T-cell (primary cell): ENCODE measurements at regions not wholly inside any gene's neighbourhood (a gene's known extent, or its start where the extent isn't known, plus 50 kb on each side); places are given as distances from the start of the nearest gene placed in this dataset.
"Not testable (repeated sequence)": the region's sequence is repeated elsewhere in the genome, so short reads cannot be mapped to it uniquely, and the experiment has no call there.

Experiments
- ATAC-seq, 4 experiments: fragments of 200-7000 bp in 3 of 4; fragments of 150-1000 bp in 1 of 4; cut with Tn5 transposase; replicated peaks in 1 of 4; 1 replicate in 3 of 4; 2 replicates in 1 of 4; pipeline ENCODE4 v1.10.0; 2021; ENCODE audit warnings: moderate library complexity in 3 of 4, mild to moderate bottlenecking in 2 of 4, moderate number of reproducible peaks in 1 of 4
- CTCF ChIA-PET, 2 donors: fragments of 300-600 bp; sonication (Branson Sonifier 250); formaldehyde crosslinking; loops; one replicate each; lab custom pipeline; 2022; ENCODE audit warnings: antibody characterized with exemption in 2 of 2; lab: Charles Lee
- POLR2A ChIA-PET, 2 donors: fragments of 300-600 bp; sonication (Branson Sonifier 250); formaldehyde crosslinking; loops; one replicate each; lab custom pipeline; 2022; ENCODE audit warnings: antibody characterized with exemption in 2 of 2; lab: Charles Lee
- DNase-seq, 35 experiments: peaks; one replicate each; pipeline versions ENCODE4 v3.0.0 to v3.0.0-alpha.2; 2013 to 2023
- H3K27ac ChIP-seq: one replicate; pipeline ENCODE4 v1.5.1; 2013; ENCODE audit warnings: low read length
- H3K27me3 ChIP-seq, 2 experiments: replicated peaks in 1 of 2; 1 replicate in 1 of 2; 2 replicates in 1 of 2; pipeline versions ENCODE4 v1.6.1 to v1.7.0; 2013; ENCODE audit warnings: low read length in 1 of 2, mixed read lengths in 1 of 2; ENCODE audit not compliant: control insufficient read depth in 2 of 2, insufficient read depth in 2 of 2; ENCODE audit errors: extremely low read depth in 1 of 2
- H3K36me3 ChIP-seq, 2 donors: 1 replicate in 1 of 2; 2 replicates in 1 of 2; pipeline versions ENCODE4 v1.6.1 to v1.7.0; 2013; ENCODE audit warnings: low read length in 1 of 2; ENCODE audit not compliant: control insufficient read depth in 2 of 2, insufficient read depth in 1 of 2; ENCODE audit errors: extremely low read depth in 1 of 2
- H3K4me1 ChIP-seq, 2 experiments: 1 replicate in 1 of 2; 2 replicates in 1 of 2; pipeline versions ENCODE4 v1.6.1 to v1.7.0; 2013; ENCODE audit warnings: low read length in 2 of 2, mixed read lengths in 1 of 2; ENCODE audit not compliant: insufficient read depth in 2 of 2, control insufficient read depth in 1 of 2; ENCODE audit errors: extremely low read depth in 1 of 2
- H3K4me3 ChIP-seq, 2 donors: 1 replicate in 1 of 2; 2 replicates in 1 of 2; pipeline versions ENCODE4 v1.5.1 to v1.7.0; 2013; ENCODE audit warnings: mild to moderate bottlenecking in 2 of 2, low read length in 1 of 2, moderate library complexity in 1 of 2; ENCODE audit not compliant: control insufficient read depth in 1 of 2; ENCODE audit errors: extremely low read depth in 1 of 2
- H3K9me3 ChIP-seq: 2 replicates; pipeline ENCODE4 v1.7.0; 2013
- H3K27ac Mint-ChIP-seq, 2 donors: one replicate each; pipeline ENCODE4 v1.8.0; 2020 to 2021; ENCODE audit warnings: mild to moderate bottlenecking in 2 of 2, mixed read lengths in 2 of 2
- H3K27me3 Mint-ChIP-seq, 2 donors: one replicate each; pipeline ENCODE4 v1.8.0; 2021 to 2022; ENCODE audit warnings: mixed read lengths in 2 of 2
- H3K36me3 Mint-ChIP-seq: one replicate; pipeline ENCODE4 v1.8.0; 2021; ENCODE audit warnings: mixed read lengths
- H3K4me1 Mint-ChIP-seq, 3 donors: one replicate each; pipeline ENCODE4 v1.8.0; 2020 to 2022; ENCODE audit warnings: mixed read lengths in 3 of 3, mild to moderate bottlenecking in 1 of 3
- H3K4me3 Mint-ChIP-seq, 3 donors: one replicate each; pipeline ENCODE4 v1.8.0; 2020 to 2022; ENCODE audit warnings: mild to moderate bottlenecking in 3 of 3, mixed read lengths in 3 of 3, moderate library complexity in 3 of 3
- H3K9me3 Mint-ChIP-seq, 3 donors: one replicate each; pipeline ENCODE4 v1.8.0; 2020 to 2022; ENCODE audit warnings: mixed read lengths in 3 of 3
- WGBS: methylation state at CpG from one replicate; pipeline ENCODE4 v1.1.5; 2013; ENCODE audit warnings: missing lambda C conversion rate; ENCODE audit not compliant: insufficient coverage; 5-methylcytosine and 5-hydroxymethylcytosine counted together

DNA sequence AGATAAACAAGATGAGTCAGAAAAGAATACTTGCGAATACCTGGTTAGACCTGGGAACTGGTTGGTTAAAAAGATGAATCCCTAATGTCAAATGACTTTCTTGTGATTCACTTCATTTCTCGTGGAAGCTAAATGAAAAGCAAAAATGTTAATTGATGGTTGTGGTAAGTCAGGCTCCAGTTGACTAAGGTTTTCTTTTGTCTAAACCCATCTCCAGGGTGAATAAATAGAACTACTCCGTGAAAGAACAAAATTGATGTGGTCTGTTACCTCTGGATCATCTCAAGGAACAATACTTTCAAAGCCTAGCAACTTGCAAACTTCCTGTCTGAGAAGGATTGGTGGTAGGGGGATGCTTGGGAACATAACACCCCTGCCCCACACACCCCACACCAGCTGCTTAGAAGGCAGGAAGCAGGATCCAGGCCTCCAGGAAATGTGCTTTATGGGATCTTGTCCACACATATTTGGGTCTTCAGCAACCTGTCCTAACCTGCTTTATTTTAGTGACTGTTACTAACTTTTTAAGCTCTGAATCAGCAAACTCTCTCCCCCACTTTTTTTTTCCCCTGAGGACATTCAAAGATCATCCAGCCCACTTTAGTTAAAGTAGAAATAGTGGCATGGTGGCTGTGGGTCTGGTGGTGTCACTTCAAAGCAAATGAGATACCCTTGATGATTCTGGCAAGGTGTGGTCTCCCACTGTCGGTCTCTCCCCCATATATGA lies 60.4 kb upstream of the PTHLH start:
- no peak overlapping the region for H3K4me3 Mint-ChIP-seq
- Histone ChIP-seq H3K36me3 (no peaks in the 10 kb centered on the region), H3K4me3 (no peak overlapping the region), H3K27ac (no peak overlapping the region), H3K9me3 (no peaks in the 10 kb centered on the region), H3K27me3 (no peaks in the 10 kb centered on the region), H3K4me1 (no peaks in the 10 kb centered on the region)
- no peaks in the 10 kb centered on the region for H3K9me3 Mint-ChIP-seq
- no peak overlapping the region for H3K27ac Mint-ChIP-seq
- POLR2A ChIA-PET = no interaction called here
- H3K36me3 Mint-ChIP-seq = no peaks in the 10 kb centered on the region
- ATAC-seq (no peak), DNase-seq (no peak)
- no peaks in the 10 kb centered on the region for H3K27me3 Mint-ChIP-seq
- no CpG with 5 or more reads among the region's 4 CpGs for WGBS
- H3K4me1 Mint-ChIP-seq = no peaks in the 10 kb centered on the region
- CTCF ChIA-PET = no interaction called here

DNA sequence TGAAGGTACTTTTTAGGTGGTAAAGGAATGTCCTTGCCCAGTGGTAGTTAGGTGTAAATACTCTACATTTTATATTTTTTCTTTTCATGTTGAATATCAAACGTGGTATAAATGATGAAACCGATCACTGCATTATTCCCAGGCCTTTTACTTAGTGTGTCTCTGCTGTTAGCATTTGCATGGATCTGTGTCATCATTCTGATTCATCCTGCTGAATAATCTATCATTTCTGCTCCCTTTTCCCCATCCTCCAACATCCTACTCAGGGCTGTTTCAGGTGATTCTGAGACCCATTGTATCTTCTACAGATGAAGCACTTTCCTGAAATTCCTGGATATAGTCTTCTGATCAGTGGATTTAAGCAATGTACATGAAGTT lies 61.0 kb upstream of the PTHLH start:
- WGBS = no CpG with 5 or more reads among the region's 2 CpGs

DNA sequence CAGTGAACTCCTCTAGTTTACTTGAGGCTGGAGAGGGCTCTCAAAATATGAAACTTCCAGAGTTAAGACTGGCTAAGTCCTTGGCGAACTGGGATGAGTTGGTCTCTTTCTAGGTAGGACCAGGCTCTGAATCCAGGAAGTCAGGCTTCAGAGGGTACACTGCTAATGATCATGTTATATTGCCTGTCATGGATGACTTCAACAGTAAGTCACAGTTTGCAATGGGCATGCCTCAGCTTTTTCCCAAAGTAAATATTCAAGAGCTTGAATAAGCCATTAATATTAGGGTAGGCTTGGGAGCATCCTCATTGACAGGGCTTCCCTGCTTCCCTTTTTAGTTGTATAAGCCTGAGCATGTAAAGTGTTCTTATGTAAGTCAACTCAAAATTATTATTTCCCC lies 61.7 kb upstream of the PTHLH start:
- Mint-ChIP-seq H3K9me3 (no peaks in the 10 kb centered on the region), H3K4me1 (no peaks in the 10 kb centered on the region), H3K27me3 (peaks cover 0 to 3% of the 10 kb centered on the region in 2 donors), H3K27ac (no peak overlapping the region), H3K36me3 (no peaks in the 10 kb centered on the region), H3K4me3 (no peak overlapping the region)
- Histone ChIP-seq H3K4me3 (no peak overlapping the region), H3K9me3 (no peaks in the 10 kb centered on the region), H3K36me3 (no peaks in the 10 kb centered on the region), H3K27me3 (no peaks in the 10 kb centered on the region), H3K4me1 (no peaks in the 10 kb centered on the region), H3K27ac (no peak overlapping the region)
- ChIA-PET CTCF (interaction anchor here in 1 of 2 donors (0.6 kb wide), 1 partner anchor 1634 kb away, joined by 7 read pairs; no protein-coding TSS in a partner anchor), POLR2A (no interaction called here)
- 90% methylated on average over 1 of the region's 1 CpG for WGBS
- DNase-seq (no peak), ATAC-seq (no peak)

More for the DNA sequence above, 61.0 kb upstream of the PTHLH start:
- DNase-seq = no peak
- Mint-ChIP-seq H3K27me3 (no peaks in the 10 kb centered on the region), H3K36me3 (no peaks in the 10 kb centered on the region), H3K4me1 (no peaks in the 10 kb centered on the region), H3K27ac (no peak overlapping the region), H3K4me3 (no peak overlapping the region), H3K9me3 (no peaks in the 10 kb centered on the region)
- no peak for ATAC-seq
- CTCF ChIA-PET = no interaction called here
- POLR2A ChIA-PET = no interaction called here
- Histone ChIP-seq H3K27me3 (no peaks in the 10 kb centered on the region), H3K27ac (no peak overlapping the region), H3K4me1 (no peaks in the 10 kb centered on the region), H3K36me3 (no peaks in the 10 kb centered on the region), H3K4me3 (no peak overlapping the region), H3K9me3 (no peaks in the 10 kb centered on the region)

DNA sequence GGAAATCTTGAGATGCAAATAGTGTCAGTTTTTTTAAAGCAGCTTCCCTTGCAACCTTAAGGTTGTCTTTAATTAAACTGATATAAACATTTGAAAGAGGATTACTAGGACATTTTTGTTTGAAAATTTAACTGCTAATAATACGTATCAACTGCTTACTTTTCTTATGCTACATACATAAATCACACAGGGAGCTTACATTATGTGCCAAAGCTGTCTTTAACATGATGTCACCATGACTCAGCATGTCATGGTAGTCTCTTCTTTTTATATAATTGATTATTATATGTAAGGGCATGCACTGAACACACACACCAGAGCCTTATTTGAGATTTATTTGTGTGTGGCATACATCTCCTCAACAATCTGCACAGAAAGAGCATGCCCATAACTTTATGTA lies 63.0 kb upstream of the PTHLH start:
- Mint-ChIP-seq H3K36me3 (no peaks in the 10 kb centered on the region), H3K27ac (no peak overlapping the region), H3K4me1 (no peaks in the 10 kb centered on the region), H3K9me3 (no peaks in the 10 kb centered on the region), H3K4me3 (no peak overlapping the region), H3K27me3 (peaks cover 0 to 3% of the 10 kb centered on the region in 2 donors)
- no peaks in the 10 kb centered on the region for H3K27me3 ChIP-seq
- H3K4me1 ChIP-seq = no peaks in the 10 kb centered on the region
- no peaks in the 10 kb centered on the region for H3K36me3 ChIP-seq
- H3K9me3 ChIP-seq = no peaks in the 10 kb centered on the region
- H3K4me3 ChIP-seq = no peak overlapping the region
- ChIA-PET CTCF (no interaction called here), POLR2A (no interaction called here)
- no peak overlapping the region for H3K27ac ChIP-seq
- DNase-seq = no peak
- no CpG with 5 or more reads among the region's 1 CpG for WGBS
- ATAC-seq = no peak

- ChIA-PET POLR2A (no interaction called here), CTCF (no interaction called here)
- Mint-ChIP-seq H3K27me3 (peaks cover 0 to 3% of the 10 kb centered on the region in 2 donors), H3K9me3 (no peaks in the 10 kb centered on the region), H3K36me3 (no peaks in the 10 kb centered on the region), H3K27ac (no peak overlapping the region), H3K4me3 (no peak overlapping the region), H3K4me1 (no peaks in the 10 kb centered on the region)
- Histone ChIP-seq H3K9me3 (no peaks in the 10 kb centered on the region), H3K4me3 (no peak overlapping the region), H3K27ac (no peak overlapping the region), H3K4me1 (no peaks in the 10 kb centered on the region), H3K27me3 (no peaks in the 10 kb centered on the region), H3K36me3 (no peaks in the 10 kb centered on the region)
- WGBS = 46% methylated on average over 2 of the region's 3 CpGs
- ATAC-seq (no peak), DNase-seq (no peak)
Measured at GRCh38 chr12:28036940-28037339, 64.4 kb upstream of the PTHLH start.

GRCh38 chr12:28040246-28040645 lies 67.7 kb upstream of the PTHLH start:
- Mint-ChIP-seq H3K36me3 (no peaks in the 10 kb centered on the region), H3K4me1 (no peaks in the 10 kb centered on the region), H3K9me3 (peaks cover 0 to 5% (median 4%) of the 10 kb centered on the region in 3 donors), H3K4me3 (no peak overlapping the region), H3K27me3 (peaks cover 0 to 3% of the 10 kb centered on the region in 2 donors), H3K27ac (no peak overlapping the region)
- WGBS = no CpG with 5 or more reads among the region's 2 CpGs
- Histone ChIP-seq H3K9me3 (no peaks in the 10 kb centered on the region), H3K4me3 (no peak overlapping the region), H3K27me3 (no peaks in the 10 kb centered on the region), H3K36me3 (no peaks in the 10 kb centered on the region), H3K4me1 (no peaks in the 10 kb centered on the region), H3K27ac (no peak overlapping the region)
- no peak for ATAC-seq
- CTCF ChIA-PET = no interaction called here
- no peak for DNase-seq
- POLR2A ChIA-PET = no interaction called here

GRCh38 chr12:28046600-28046999 lies 74.1 kb upstream of the PTHLH start:
- H3K36me3 ChIP-seq, DNase-seq, H3K4me3 ChIP-seq, H3K9me3 ChIP-seq, H3K4me3 Mint-ChIP-seq, H3K36me3 Mint-ChIP-seq, H3K4me1 ChIP-seq, ATAC-seq, CTCF ChIA-PET, H3K27ac Mint-ChIP-seq, POLR2A ChIA-PET, H3K27me3 ChIP-seq, H3K27ac ChIP-seq, H3K4me1 Mint-ChIP-seq: not testable (repeated sequence)
- H3K9me3 Mint-ChIP-seq = peaks cover 5 to 11% (median 6%) of the 10 kb centered on the region in 3 donors
- WGBS = 94% methylated on average over 2 of the region's 3 CpGs
- peaks cover 9 to 11% of the 10 kb centered on the region in 2 donors for H3K27me3 Mint-ChIP-seq
